A673 (cell line): ENCODE measurements at regions not wholly inside any gene's neighbourhood (a gene's known extent, or its start where the extent isn't known, plus 50 kb on each side); places are given as distances from the start of the nearest gene placed in this dataset.
"Not testable (repeated sequence)": the region's sequence is repeated elsewhere in the genome, so short reads cannot be mapped to it uniquely, and the experiment has no call there.

ENCODE experiments used
- EZH2 ChIP-seq: fragments of 200-600 bp; sonication (generic); IDR thresholded peaks from 2 replicates; pipeline ENCODE4 v1.6.1; 2017; ENCODE audit warnings: borderline replicate concordance, low read depth, mild to moderate bottlenecking, mixed read lengths, antibody characterized with exemption, low read length; ENCODE audit not compliant: poor library complexity, severe bottlenecking
- TF ChIP-seq, protein P1 (sequence below): fragments of 300-800, 200-600 bp; sonication (generic); conservative IDR thresholded peaks from 2 replicates; pipeline ENCODE4 v1.5.1; 2017; ENCODE audit warnings: low read depth, mild to moderate bottlenecking, antibody characterized with exemption, low read length, moderate library complexity, mixed read lengths

DNA sequence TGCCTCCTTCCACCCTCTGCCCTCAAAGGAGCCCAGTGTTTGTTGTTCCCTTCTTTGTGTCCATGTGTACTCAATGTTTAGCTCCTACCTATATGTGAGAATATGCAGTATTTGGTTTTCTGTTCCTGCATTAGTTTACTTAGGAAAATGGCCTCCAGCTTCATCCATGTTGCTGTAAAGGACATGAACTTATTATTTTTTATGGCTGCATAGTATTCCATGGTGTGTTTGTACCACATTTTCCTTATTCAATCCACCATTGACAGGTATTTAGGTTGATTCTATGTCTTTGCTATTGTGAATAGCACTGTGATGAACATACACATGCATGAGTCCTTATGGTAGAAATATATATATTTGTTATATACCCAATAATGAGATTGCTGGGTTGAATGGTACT lies 89.2 kb downstream of the CETN3 start:
- TF ChIP-seq, protein P1, sequence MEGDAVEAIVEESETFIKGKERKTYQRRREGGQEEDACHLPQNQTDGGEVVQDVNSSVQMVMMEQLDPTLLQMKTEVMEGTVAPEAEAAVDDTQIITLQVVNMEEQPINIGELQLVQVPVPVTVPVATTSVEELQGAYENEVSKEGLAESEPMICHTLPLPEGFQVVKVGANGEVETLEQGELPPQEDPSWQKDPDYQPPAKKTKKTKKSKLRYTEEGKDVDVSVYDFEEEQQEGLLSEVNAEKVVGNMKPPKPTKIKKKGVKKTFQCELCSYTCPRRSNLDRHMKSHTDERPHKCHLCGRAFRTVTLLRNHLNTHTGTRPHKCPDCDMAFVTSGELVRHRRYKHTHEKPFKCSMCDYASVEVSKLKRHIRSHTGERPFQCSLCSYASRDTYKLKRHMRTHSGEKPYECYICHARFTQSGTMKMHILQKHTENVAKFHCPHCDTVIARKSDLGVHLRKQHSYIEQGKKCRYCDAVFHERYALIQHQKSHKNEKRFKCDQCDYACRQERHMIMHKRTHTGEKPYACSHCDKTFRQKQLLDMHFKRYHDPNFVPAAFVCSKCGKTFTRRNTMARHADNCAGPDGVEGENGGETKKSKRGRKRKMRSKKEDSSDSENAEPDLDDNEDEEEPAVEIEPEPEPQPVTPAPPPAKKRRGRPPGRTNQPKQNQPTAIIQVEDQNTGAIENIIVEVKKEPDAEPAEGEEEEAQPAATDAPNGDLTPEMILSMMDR = not testable (repeated sequence)
- not testable (repeated sequence) for TF ChIP-seq EZH2
